ENCODE measurements at regions not wholly inside any gene's neighbourhood (a gene's known extent, or its start where the extent isn't known, plus 50 kb on each side); places are given as distances from the start of the nearest gene placed in this dataset.

DNA sequence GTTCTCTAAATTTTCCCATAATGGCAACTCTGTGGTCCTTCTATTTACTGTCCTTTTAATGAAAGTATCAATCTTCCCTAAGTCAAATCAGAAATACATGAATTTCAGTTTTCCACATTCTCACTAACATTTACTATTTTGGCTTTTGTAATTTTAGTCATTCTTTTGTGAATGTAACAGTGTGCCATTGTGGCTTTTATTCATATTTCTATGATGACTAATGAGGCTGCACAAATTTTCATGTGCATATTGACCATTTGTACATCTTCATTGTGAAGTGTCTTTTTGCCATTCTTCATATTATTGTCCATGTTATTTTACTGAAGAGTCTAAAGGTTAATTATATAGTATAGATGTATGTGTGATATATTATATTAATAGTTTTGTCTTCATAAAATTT lies 431.0 kb upstream of the BRINP3 start:
- H3K27me3 Mint-ChIP-seq (ENCODE audit: low read depth in 2 of 2) = no peaks in the 10 kb centered on the region
- no peak overlapping the region for H3K4me3 Mint-ChIP-seq
- no peak overlapping the region for H3K27ac Mint-ChIP-seq
- no peak for DNase-seq
- no peak overlapping the region for H3K27ac ChIP-seq (ENCODE audit: low read length)
- no peaks in the 10 kb centered on the region for H3K36me3 Mint-ChIP-seq
- ATAC-seq = no peak
- H3K36me3 ChIP-seq (ENCODE audit: control insufficient read depth, insufficient read depth, low read length) = no peaks in the 10 kb centered on the region
- no peaks in the 10 kb centered on the region for H3K4me1 ChIP-seq (ENCODE audit: control insufficient read depth, insufficient read depth, low read length)
- no peaks in the 10 kb centered on the region for H3K27me3 ChIP-seq (ENCODE audit: control insufficient read depth, insufficient read depth, low read length)
- no peaks in the 10 kb centered on the region for H3K4me1 Mint-ChIP-seq
- peaks cover 7% of the 10 kb centered on the region for H3K9me3 ChIP-seq (ENCODE audit: control insufficient read depth, insufficient read depth, low read length)
- H3K9me3 Mint-ChIP-seq = peaks cover 6 to 9% of the 10 kb centered on the region in 2 donors
- no peak overlapping the region for H3K4me3 ChIP-seq (ENCODE audit: low read length)
- TF ChIP-seq, protein P1, sequence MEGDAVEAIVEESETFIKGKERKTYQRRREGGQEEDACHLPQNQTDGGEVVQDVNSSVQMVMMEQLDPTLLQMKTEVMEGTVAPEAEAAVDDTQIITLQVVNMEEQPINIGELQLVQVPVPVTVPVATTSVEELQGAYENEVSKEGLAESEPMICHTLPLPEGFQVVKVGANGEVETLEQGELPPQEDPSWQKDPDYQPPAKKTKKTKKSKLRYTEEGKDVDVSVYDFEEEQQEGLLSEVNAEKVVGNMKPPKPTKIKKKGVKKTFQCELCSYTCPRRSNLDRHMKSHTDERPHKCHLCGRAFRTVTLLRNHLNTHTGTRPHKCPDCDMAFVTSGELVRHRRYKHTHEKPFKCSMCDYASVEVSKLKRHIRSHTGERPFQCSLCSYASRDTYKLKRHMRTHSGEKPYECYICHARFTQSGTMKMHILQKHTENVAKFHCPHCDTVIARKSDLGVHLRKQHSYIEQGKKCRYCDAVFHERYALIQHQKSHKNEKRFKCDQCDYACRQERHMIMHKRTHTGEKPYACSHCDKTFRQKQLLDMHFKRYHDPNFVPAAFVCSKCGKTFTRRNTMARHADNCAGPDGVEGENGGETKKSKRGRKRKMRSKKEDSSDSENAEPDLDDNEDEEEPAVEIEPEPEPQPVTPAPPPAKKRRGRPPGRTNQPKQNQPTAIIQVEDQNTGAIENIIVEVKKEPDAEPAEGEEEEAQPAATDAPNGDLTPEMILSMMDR (IDR thresholded peaks at IDR 0.05) = no peak
- intact Hi-C loops (cut with micrococcal nuclease) = no loop called here

DNA sequence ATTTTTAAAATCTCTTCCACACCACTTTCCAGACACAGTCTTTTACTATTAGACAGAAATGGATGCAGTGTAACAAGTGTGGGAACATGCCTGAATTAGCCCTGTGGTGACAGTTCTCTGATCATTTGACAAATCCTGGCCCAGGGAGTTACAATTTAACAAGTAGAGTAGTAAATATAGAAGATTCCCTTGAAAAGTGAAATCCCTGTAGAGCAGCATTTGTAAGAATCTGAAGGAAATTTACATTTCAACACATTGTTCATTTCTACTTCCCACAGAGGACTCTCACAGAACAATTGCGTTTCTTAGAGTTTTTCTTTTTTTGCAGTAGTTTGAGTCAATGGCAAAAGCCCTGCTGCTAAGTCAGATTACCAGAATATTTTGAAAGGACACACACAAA lies 458.3 kb upstream of the BRINP3 start:
- no peaks in the 10 kb centered on the region for H3K4me1 Mint-ChIP-seq
- DNase-seq = no peak
- intact Hi-C loops (cut with micrococcal nuclease) = no loop called here
- H3K9me3 Mint-ChIP-seq = peaks cover 12 to 13% of the 10 kb centered on the region in 2 donors
- 100% methylated on average over 1 of the region's 1 CpG for WGBS (ENCODE audit: insufficient coverage)
- H3K9me3 ChIP-seq (ENCODE audit: control insufficient read depth, insufficient read depth, low read length) = no peaks in the 10 kb centered on the region
- H3K4me1 ChIP-seq (ENCODE audit: control insufficient read depth, insufficient read depth, low read length) = no peaks in the 10 kb centered on the region
- no peaks in the 10 kb centered on the region for H3K36me3 ChIP-seq (ENCODE audit: control insufficient read depth, insufficient read depth, low read length)
- no peaks in the 10 kb centered on the region for H3K27me3 Mint-ChIP-seq (ENCODE audit: low read depth in 2 of 2)
- H3K27ac ChIP-seq (ENCODE audit: low read length) = no peak overlapping the region
- no peak overlapping the region for H3K4me3 Mint-ChIP-seq
- peaks cover 12% of the 10 kb centered on the region for H3K36me3 Mint-ChIP-seq
- H3K27ac Mint-ChIP-seq = no peak overlapping the region
- H3K4me3 ChIP-seq (ENCODE audit: low read length) = no peak overlapping the region
- no peaks in the 10 kb centered on the region for H3K27me3 ChIP-seq (ENCODE audit: control insufficient read depth, insufficient read depth, low read length)
- TF ChIP-seq, protein P1 (IDR thresholded peaks at IDR 0.05) = no peak
- ATAC-seq = no peak

DNA sequence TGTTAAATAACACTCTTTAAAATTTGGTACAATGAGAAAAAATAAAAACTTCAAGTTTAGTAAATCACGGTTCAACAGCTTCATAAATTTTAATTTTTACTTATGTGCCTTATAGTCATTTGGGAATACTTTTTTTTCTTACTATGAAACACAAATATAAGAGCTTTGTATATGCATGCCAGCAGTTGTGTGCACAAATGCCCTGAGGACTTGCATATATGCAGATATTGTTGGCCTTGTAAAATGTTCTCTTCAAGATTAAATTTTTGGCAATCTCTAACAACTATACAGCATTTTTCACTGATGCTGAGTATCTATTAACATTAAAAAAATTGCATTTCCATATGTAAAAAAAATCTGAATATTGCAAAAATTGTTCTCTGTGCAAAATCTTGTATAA lies 458.7 kb upstream of the BRINP3 start:
- Mint-ChIP-seq H3K36me3 (peaks cover 12% of the 10 kb centered on the region), H3K4me3 (no peak overlapping the region), H3K27me3 (ENCODE audit: low read depth in 2 of 2) (no peaks in the 10 kb centered on the region), H3K4me1 (no peaks in the 10 kb centered on the region), H3K9me3 (peaks cover 12 to 13% of the 10 kb centered on the region in 2 donors), H3K27ac (no peak overlapping the region)
- H3K36me3 ChIP-seq (ENCODE audit: control insufficient read depth, insufficient read depth, low read length) = no peaks in the 10 kb centered on the region
- no peaks in the 10 kb centered on the region for H3K4me1 ChIP-seq (ENCODE audit: control insufficient read depth, insufficient read depth, low read length)
- no peak for DNase-seq
- no CpG with 5 or more reads among the region's 1 CpG for WGBS (ENCODE audit: insufficient coverage)
- H3K9me3 ChIP-seq (ENCODE audit: control insufficient read depth, insufficient read depth, low read length) = no peaks in the 10 kb centered on the region
- H3K27ac ChIP-seq (ENCODE audit: low read length) = no peak overlapping the region
- TF ChIP-seq, protein P1 (IDR thresholded peaks at IDR 0.05) = no peak
- ATAC-seq = no peak
- intact Hi-C loops (cut with micrococcal nuclease) = no loop called here
- no peak overlapping the region for H3K4me3 ChIP-seq (ENCODE audit: low read length)
- no peaks in the 10 kb centered on the region for H3K27me3 ChIP-seq (ENCODE audit: control insufficient read depth, insufficient read depth, low read length)

DNA sequence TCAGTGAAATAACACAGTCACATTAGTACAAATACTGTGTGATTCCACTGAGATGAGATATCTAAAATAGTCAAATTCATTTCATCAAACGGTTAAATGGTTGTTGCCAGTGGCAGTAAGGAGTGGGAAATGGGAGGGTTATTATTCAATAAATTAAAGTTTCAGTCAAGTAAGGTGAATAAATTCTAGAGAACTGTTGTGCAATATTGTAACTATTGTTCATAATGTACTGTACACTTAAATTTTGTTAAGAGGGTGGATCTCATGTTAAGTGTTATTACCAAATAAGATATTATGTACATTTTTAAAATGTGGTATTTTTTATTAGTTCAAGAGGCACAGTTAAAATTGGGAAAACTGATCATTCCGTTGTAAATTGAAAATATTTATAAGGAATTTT lies 463.3 kb upstream of the BRINP3 start:
- H3K9me3 Mint-ChIP-seq = peaks cover 9% of the 10 kb centered on the region in 2 donors
- Histone ChIP-seq H3K27ac (ENCODE audit: low read length) (no peak overlapping the region), H3K4me1 (ENCODE audit: control insufficient read depth, insufficient read depth, low read length) (no peaks in the 10 kb centered on the region), H3K4me3 (ENCODE audit: low read length) (no peak overlapping the region), H3K36me3 (ENCODE audit: control insufficient read depth, insufficient read depth, low read length) (no peaks in the 10 kb centered on the region), H3K9me3 (ENCODE audit: control insufficient read depth, insufficient read depth, low read length) (no peaks in the 10 kb centered on the region), H3K27me3 (ENCODE audit: control insufficient read depth, insufficient read depth, low read length) (no peaks in the 10 kb centered on the region)
- no peak overlapping the region for H3K4me3 Mint-ChIP-seq
- DNase-seq (no peak), ATAC-seq (no peak)
- H3K4me1 Mint-ChIP-seq = no peaks in the 10 kb centered on the region
- intact Hi-C loops (cut with micrococcal nuclease) = no loop called here
- WGBS (ENCODE audit: insufficient coverage) = 86% methylated on average over 1 of the region's 2 CpGs
- H3K27me3 Mint-ChIP-seq (ENCODE audit: low read depth in 2 of 2) = no peaks in the 10 kb centered on the region
- no peaks in the 10 kb centered on the region for H3K36me3 Mint-ChIP-seq
- TF ChIP-seq, protein P1 (IDR thresholded peaks at IDR 0.05) = no peak
- no peak overlapping the region for H3K27ac Mint-ChIP-seq

Measured in natural killer cell (primary cell).